ENCODE measurements at regions not wholly inside any gene's neighbourhood (a gene's known extent, or its start where the extent isn't known, plus 50 kb on each side); places are given as distances from the start of the nearest gene placed in this dataset.

DNA sequence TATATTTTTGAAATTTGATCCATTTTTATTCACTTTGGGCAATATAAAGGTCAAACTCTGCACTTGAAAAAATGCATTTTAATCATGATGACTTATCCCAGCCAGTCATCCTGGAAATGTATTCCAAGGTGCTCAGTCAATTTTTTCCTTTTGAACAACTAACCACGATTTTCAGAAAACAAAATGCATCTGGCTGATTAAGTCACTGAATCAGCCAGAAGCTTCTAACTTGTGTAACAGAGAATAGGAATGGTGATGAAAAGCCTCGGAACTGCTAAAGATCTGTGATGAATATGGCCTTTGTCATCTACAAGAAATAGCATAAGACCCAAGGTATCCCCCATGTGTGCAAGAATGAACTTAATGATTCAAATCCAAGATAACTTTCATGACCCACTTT is 572.7 kb downstream of the EPHA4 start:
- no peaks in the 10 kb centered on the region for H3K36me3 ChIP-seq (ENCODE audit: control insufficient read depth, insufficient read depth, low read length)
- WGBS, 2 experiments (ENCODE audit: insufficient coverage in 2 of 2), result 100% methylated on average over 1 of the region's 2 CpGs
- H3K4me3 ChIP-seq (ENCODE audit: extremely low read depth, insufficient read depth, low read length, poor library complexity, severe bottlenecking), result no peak overlapping the region
- no peaks in the 10 kb centered on the region for H3K9me3 ChIP-seq (ENCODE audit: control insufficient read depth, low read length)
- no peak overlapping the region for H3K27ac ChIP-seq (ENCODE audit: low read depth, low read length, severe bottlenecking)
- H3K4me1 ChIP-seq (ENCODE audit: control insufficient read depth, insufficient read depth, low read length, poor library complexity, severe bottlenecking), result no peaks in the 10 kb centered on the region

DNA sequence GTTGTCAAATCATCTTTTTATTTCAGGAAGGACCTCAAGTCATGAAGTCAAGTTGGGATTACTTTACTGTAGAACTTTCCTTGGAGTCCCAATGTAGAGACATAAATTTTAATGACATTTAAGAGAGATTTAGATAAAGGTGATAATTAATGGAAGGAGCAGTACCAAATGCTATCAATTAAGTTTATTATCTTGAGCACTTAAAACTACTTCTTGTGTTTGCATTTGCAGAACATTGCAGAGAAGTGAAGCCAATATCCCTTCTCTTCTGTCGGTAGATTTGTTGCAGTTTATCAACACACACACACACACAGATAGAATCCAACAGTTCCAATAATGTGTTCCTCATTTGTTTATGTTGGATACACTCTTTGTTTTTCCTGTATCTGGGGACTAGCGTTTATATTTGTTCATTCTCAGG is 570.7 kb downstream of the EPHA4 start:
- Histone ChIP-seq H3K27ac (ENCODE audit: low read depth, low read length, severe bottlenecking) (no peak overlapping the region), H3K36me3 (ENCODE audit: control insufficient read depth, insufficient read depth, low read length) (no peaks in the 10 kb centered on the region), H3K4me1 (ENCODE audit: control insufficient read depth, insufficient read depth, low read length, poor library complexity, severe bottlenecking) (no peaks in the 10 kb centered on the region), H3K9me3 (ENCODE audit: control insufficient read depth, low read length) (no peaks in the 10 kb centered on the region), H3K4me3 (ENCODE audit: extremely low read depth, insufficient read depth, low read length, poor library complexity, severe bottlenecking) (no peak overlapping the region)
- WGBS, 2 experiments (ENCODE audit: insufficient coverage in 2 of 2), result no CpG with 5 or more reads among the region's 2 CpGs

DNA sequence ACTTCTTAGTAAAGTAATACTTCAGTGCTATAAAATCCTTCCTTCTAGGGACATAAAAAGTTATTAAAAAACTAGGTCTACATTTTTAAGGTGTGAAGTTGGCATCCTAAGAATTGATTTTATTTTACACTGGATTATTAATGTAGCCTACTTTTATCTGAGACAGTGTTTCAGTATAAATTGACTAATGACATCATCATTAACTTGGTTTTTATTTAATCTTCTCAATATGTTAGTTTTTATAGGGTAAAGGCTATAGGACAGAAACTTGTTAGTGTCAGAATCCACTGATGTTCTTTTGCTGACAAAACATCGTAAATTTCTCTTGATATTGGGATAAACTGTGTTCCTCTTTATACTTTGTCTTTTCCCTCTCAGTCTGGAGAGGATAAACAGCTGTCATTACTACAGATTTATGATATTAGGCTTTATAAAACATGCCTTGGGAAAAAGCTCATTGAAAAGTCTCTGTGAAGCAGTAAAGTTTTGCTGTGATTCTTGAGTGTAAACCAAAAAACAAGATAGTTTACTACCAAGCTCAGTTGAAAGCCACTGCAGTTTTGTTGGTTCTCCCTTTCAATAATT is 569.9 kb downstream of the EPHA4 start:
- H3K4me1 ChIP-seq (ENCODE audit: control insufficient read depth, insufficient read depth, low read length, poor library complexity, severe bottlenecking), result no peaks in the 10 kb centered on the region
- no peak overlapping the region for H3K27ac ChIP-seq (ENCODE audit: low read depth, low read length, severe bottlenecking)
- WGBS, 2 experiments (ENCODE audit: insufficient coverage in 2 of 2), result no CpG with 5 or more reads among the region's 1 CpG
- H3K36me3 ChIP-seq (ENCODE audit: control insufficient read depth, insufficient read depth, low read length), result no peaks in the 10 kb centered on the region
- no peaks in the 10 kb centered on the region for H3K9me3 ChIP-seq (ENCODE audit: control insufficient read depth, low read length)
- H3K4me3 ChIP-seq (ENCODE audit: extremely low read depth, insufficient read depth, low read length, poor library complexity, severe bottlenecking), result no peak overlapping the region

DNA sequence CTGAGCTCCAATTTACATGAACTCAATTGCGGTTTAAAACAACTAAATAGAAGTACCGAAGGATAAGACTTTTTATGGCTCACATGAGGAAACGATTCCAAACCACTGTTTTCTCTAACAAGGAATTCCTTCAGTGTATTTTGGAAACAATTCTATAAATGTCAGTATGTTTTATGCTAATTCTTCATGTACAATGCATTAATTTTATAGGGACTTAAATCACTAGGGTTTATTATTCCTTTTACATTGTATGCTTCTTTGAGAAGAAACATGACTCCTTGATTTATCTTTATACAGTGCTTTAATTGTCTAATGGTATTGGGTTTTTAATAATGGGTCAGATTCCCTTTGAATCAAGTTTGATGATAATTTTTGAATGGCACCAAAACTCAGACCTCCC is 566.8 kb downstream of the EPHA4 start:
- Histone ChIP-seq H3K27ac (ENCODE audit: low read depth, low read length, severe bottlenecking) (no peak overlapping the region), H3K36me3 (ENCODE audit: control insufficient read depth, insufficient read depth, low read length) (no peaks in the 10 kb centered on the region), H3K4me1 (ENCODE audit: control insufficient read depth, insufficient read depth, low read length, poor library complexity, severe bottlenecking) (no peaks in the 10 kb centered on the region), H3K4me3 (ENCODE audit: extremely low read depth, insufficient read depth, low read length, poor library complexity, severe bottlenecking) (no peak overlapping the region), H3K9me3 (ENCODE audit: control insufficient read depth, low read length) (no peaks in the 10 kb centered on the region)
- WGBS, 2 experiments (ENCODE audit: insufficient coverage in 2 of 2), result 83 to 100% methylated on average over 1 to 2 of the region's 3 CpGs

DNA sequence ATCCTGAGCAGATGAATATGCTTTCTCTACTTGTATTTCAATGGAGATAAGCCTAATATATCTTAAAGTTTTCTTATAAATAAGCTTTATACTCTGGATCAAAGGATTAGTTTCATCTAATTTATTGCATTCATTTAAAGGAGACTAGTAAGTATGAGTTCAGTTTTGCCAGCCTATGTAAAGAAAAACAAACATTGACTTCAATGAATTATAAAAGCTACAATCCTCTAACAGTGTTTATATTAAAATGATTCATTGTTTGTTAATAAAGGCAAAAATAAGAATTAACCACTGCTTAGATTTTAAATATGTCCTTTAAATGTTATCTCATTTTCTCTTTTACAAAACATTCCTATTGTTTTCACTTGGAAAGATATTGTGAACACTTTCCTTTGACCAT is 566.0 kb downstream of the EPHA4 start:
- Histone ChIP-seq H3K4me1 (ENCODE audit: control insufficient read depth, insufficient read depth, low read length, poor library complexity, severe bottlenecking) (no peaks in the 10 kb centered on the region), H3K27ac (ENCODE audit: low read depth, low read length, severe bottlenecking) (no peak overlapping the region), H3K9me3 (ENCODE audit: control insufficient read depth, low read length) (no peaks in the 10 kb centered on the region), H3K36me3 (ENCODE audit: control insufficient read depth, insufficient read depth, low read length) (no peaks in the 10 kb centered on the region), H3K4me3 (ENCODE audit: extremely low read depth, insufficient read depth, low read length, poor library complexity, severe bottlenecking) (no peak overlapping the region)

DNA sequence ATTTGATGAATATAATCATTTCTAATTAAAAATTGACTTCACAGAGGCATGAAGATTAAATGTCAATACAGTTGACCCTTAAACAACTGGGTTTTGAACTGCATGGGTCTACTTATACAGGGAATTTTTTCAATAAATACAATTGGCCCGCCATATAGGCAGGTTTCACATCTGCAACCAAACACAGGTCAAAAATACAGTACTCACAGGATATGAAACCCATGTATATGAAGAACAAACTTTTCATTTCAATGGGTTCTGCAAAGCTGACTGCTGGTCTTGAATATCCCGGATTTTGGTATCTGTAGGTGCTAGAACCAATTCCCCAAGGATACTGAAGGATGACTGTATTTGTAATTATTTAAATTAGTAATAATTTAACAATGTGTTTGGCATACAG is 555.6 kb downstream of the EPHA4 start:
- Histone ChIP-seq H3K9me3 (ENCODE audit: control insufficient read depth, low read length) (no peaks in the 10 kb centered on the region), H3K4me3 (ENCODE audit: extremely low read depth, insufficient read depth, low read length, poor library complexity, severe bottlenecking) (no peak overlapping the region), H3K36me3 (ENCODE audit: control insufficient read depth, insufficient read depth, low read length) (no peaks in the 10 kb centered on the region), H3K4me1 (ENCODE audit: control insufficient read depth, insufficient read depth, low read length, poor library complexity, severe bottlenecking) (no peaks in the 10 kb centered on the region), H3K27ac (ENCODE audit: low read depth, low read length, severe bottlenecking) (no peak overlapping the region)
- 100% methylated on average over 1 of the region's 2 CpGs; no CpG with 5 or more reads in 1 of the 2 experiments for WGBS, 2 experiments (ENCODE audit: insufficient coverage in 2 of 2)

DNA sequence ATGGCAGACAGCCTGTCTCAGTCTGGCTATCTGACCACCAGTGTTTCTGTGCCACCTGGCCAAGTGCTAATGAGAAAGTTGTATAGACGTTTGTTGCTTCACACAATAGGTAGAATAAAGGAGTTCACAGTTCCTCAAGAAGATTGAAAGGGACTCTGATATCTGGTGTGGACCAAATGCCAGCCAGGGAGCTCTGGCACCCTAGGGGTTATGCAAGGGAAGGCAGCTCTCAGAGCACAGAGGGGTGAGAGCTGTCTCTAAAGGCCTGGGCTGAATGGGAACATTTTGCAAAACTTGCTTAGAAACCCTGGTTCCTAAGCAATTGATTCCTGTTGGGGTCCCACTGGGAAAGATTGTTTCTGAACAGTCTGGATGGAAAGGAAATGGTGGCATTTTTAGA is 553.8 kb downstream of the EPHA4 start:
- Histone ChIP-seq H3K9me3 (ENCODE audit: control insufficient read depth, low read length) (no peaks in the 10 kb centered on the region), H3K27ac (ENCODE audit: low read depth, low read length, severe bottlenecking) (no peak overlapping the region), H3K4me1 (ENCODE audit: control insufficient read depth, insufficient read depth, low read length, poor library complexity, severe bottlenecking) (no peaks in the 10 kb centered on the region), H3K4me3 (ENCODE audit: extremely low read depth, insufficient read depth, low read length, poor library complexity, severe bottlenecking) (no peak overlapping the region), H3K36me3 (ENCODE audit: control insufficient read depth, insufficient read depth, low read length) (no peaks in the 10 kb centered on the region)
- 46% methylated on average over 1 of the region's 1 CpG; no CpG with 5 or more reads in 1 of the 2 experiments for WGBS, 2 experiments (ENCODE audit: insufficient coverage in 2 of 2)

DNA sequence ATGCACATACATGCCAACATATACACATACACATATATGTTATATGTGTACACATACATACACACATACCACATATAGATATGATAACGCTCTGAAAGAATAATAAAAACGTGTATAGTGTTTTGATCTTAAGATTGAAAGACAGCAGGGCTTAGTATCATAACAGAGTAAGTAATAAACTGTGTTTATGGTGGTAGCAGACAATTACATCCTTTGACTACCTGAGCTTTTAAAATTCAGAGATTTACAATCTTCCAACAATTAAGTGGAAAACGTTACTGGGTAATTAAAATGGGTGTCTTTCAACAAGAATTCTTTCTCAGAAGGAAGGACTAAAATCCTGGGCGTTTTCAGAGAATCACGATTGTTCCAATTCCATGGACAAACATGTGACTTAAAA is 552.4 kb downstream of the EPHA4 start:
- Histone ChIP-seq H3K27ac (ENCODE audit: low read depth, low read length, severe bottlenecking) (no peak overlapping the region), H3K36me3 (ENCODE audit: control insufficient read depth, insufficient read depth, low read length) (no peaks in the 10 kb centered on the region), H3K9me3 (ENCODE audit: control insufficient read depth, low read length) (no peaks in the 10 kb centered on the region), H3K4me3 (ENCODE audit: extremely low read depth, insufficient read depth, low read length, poor library complexity, severe bottlenecking) (no peak overlapping the region), H3K4me1 (ENCODE audit: control insufficient read depth, insufficient read depth, low read length, poor library complexity, severe bottlenecking) (no peaks in the 10 kb centered on the region)
- WGBS, 2 experiments (ENCODE audit: insufficient coverage in 2 of 2), result 73 to 80% methylated on average over 2 to 3 of the region's 5 CpGs

DNA sequence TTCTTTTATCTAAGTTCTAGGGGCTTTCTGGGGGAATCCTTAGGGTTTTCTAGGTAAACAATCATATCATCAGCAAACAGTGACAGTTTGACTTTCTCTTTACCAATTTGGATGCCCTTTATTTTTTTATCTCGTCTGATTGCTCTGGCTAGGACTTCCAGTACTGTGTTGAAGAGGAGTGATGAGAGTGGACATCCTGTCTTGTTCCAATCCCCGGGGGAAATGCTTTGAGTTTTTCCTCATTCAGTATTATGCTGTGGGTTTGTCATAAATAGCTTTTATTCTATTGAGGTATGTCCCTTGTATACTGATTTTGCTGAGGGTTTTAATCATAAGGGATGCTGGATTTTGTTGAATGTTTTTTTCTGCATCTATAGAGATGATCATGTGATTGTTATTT is 549.5 kb downstream of the EPHA4 start:
- H3K4me1 ChIP-seq (ENCODE audit: control insufficient read depth, insufficient read depth, low read length, poor library complexity, severe bottlenecking), result no peaks in the 10 kb centered on the region
- H3K36me3 ChIP-seq (ENCODE audit: control insufficient read depth, insufficient read depth, low read length), result no peaks in the 10 kb centered on the region
- no peaks in the 10 kb centered on the region for H3K9me3 ChIP-seq (ENCODE audit: control insufficient read depth, low read length)
- 63% methylated on average over 1 of the region's 2 CpGs; no CpG with 5 or more reads in 1 of the 2 experiments for WGBS, 2 experiments (ENCODE audit: insufficient coverage in 2 of 2)
- no peak overlapping the region for H3K27ac ChIP-seq (ENCODE audit: low read depth, low read length, severe bottlenecking)
- no peak overlapping the region for H3K4me3 ChIP-seq (ENCODE audit: extremely low read depth, insufficient read depth, low read length, poor library complexity, severe bottlenecking)

DNA sequence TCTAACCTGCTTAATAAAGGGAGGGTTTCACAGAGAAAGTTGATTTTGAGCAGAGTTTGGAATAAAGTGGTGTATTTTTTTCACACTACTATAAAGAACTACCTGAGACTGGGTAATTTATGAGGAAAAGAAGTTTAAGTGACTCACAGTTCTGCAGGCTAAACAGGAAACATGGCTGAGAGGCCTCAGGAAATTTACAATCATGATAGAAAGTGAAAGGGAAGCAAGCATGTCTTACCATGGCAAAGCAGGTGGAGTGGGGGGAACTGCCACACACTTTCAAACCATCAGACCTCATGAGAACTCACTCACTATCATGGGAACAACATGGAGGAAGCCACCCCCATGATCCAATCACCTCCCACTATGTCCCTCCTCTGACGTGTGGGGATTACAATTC is 546.7 kb downstream of the EPHA4 start:
- Histone ChIP-seq H3K4me3 (ENCODE audit: extremely low read depth, insufficient read depth, low read length, poor library complexity, severe bottlenecking) (no peak overlapping the region), H3K27ac (ENCODE audit: low read depth, low read length, severe bottlenecking) (no peak overlapping the region), H3K36me3 (ENCODE audit: control insufficient read depth, insufficient read depth, low read length) (no peaks in the 10 kb centered on the region), H3K4me1 (ENCODE audit: control insufficient read depth, insufficient read depth, low read length, poor library complexity, severe bottlenecking) (no peaks in the 10 kb centered on the region), H3K9me3 (ENCODE audit: control insufficient read depth, low read length) (no peaks in the 10 kb centered on the region)
- WGBS, 2 experiments (ENCODE audit: insufficient coverage in 2 of 2), result no CpG with 5 or more reads among the region's 1 CpG

DNA sequence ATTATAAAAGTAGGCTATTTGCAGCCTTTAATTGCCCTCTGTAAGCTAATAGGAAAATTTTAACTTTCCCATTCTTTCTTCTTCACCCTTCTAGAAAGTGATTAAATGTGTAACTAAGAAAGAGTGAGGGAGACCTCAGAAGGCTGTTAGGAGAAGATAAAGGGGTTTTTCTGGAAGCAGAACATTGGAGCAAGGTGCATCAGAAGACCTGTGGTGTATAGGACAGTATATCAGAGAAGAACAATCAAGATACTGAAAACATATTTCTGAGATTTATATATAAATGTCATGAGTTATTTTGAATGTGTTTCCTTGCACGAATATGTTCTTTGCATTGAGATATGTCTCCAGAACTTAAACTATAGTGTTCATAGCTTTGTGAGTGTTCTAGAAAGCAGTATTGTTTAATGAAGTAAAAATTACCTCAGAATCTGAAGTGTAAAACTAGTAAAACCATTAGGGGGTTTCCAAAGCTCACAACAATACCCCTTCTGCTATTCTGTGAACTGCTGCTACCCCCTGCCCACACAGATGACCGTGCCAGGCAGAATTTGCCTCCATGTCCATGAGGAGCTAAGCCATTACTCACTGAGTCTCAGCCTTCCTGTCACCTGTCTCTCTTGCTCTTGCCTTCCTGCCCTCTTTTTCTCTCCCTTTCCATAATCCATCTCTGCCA is 537.9 kb downstream of the EPHA4 start:
- Histone ChIP-seq H3K36me3 (ENCODE audit: control insufficient read depth, insufficient read depth, low read length) (no peaks in the 10 kb centered on the region), H3K9me3 (ENCODE audit: control insufficient read depth, low read length) (no peaks in the 10 kb centered on the region), H3K4me3 (ENCODE audit: extremely low read depth, insufficient read depth, low read length, poor library complexity, severe bottlenecking) (no peak overlapping the region), H3K4me1 (ENCODE audit: control insufficient read depth, insufficient read depth, low read length, poor library complexity, severe bottlenecking) (no peaks in the 10 kb centered on the region), H3K27ac (ENCODE audit: low read depth, low read length, severe bottlenecking) (no peak overlapping the region)
- 82 to 100% methylated on average over 1 to 2 of the region's 2 CpGs for WGBS, 2 experiments (ENCODE audit: insufficient coverage in 2 of 2)

Data from mesodermal cell (in vitro differentiated cells).